ENCODE measurements at regions not wholly inside any gene's neighbourhood (a gene's known extent, or its start where the extent isn't known, plus 50 kb on each side); places are given as distances from the start of the nearest gene placed in this dataset.

- no peaks in the 10 kb centered on the region for H3K36me3 ChIP-seq (ENCODE audit: control insufficient read depth in 2 of 4, insufficient read depth in 4 of 4, low read length in 3 of 4)
- H3K27ac ChIP-seq (ENCODE audit: low read depth, low read length): no peak overlapping the region
- no peaks in the 10 kb centered on the region for H3K79me1 ChIP-seq (ENCODE audit: low read depth, low read length)
- no peaks in the 10 kb centered on the region for H3K27me3 ChIP-seq (replicated peaks in 1 of 4; ENCODE audit: control insufficient read depth in 3 of 4, extremely low read depth in 1 of 4, insufficient read depth in 3 of 4, low read length in 3 of 4)
- CTCF ChIA-PET (ENCODE audit: partially characterized antibody): interaction anchor here (2.0 kb wide), 1 partner anchor 9 kb away, joined by 9 read pairs; no protein-coding TSS in a partner anchor
- H3K4ac ChIP-seq (replicated peaks; ENCODE audit: insufficient read length, low read depth, low read length): no peak overlapping the region
- H2BK12ac ChIP-seq (ENCODE audit: low read depth, low read length): no peak overlapping the region
- no peak overlapping the region for H3K56ac ChIP-seq (replicated peaks; ENCODE audit: insufficient read length, low read depth, low read length)
- no peak for TF ChIP-seq POLR2AphosphoS5 (IDR thresholded peaks at IDR 0.05; ENCODE audit: low read depth, low read length)
- no peak for TF ChIP-seq BRCA1 (IDR thresholded peaks at IDR 0.05; ENCODE audit: low read depth, low read length)
- no peak for TF ChIP-seq CTBP2 (IDR thresholded peaks at IDR 0.05; ENCODE audit: borderline replicate concordance, insufficient read depth, insufficient read length, low read length)
- no peak for TF ChIP-seq SIN3A (conservative IDR thresholded peaks at IDR 0.05 in 1 of 2, IDR thresholded peaks at IDR 0.05 in 1 of 2; ENCODE audit: low read depth in 1 of 2, low read length in 2 of 2)
- no peak for TF ChIP-seq NANOG (IDR thresholded peaks at IDR 0.05; ENCODE audit: insufficient read depth, low read depth, low read length, poor library complexity, severe bottlenecking)
- H3K4me3 ChIP-seq (ENCODE audit: extremely low read depth in 1 of 4, insufficient read depth in 2 of 4, low read depth in 3 of 4, low read length in 4 of 4): no peak overlapping the region
- H3K23ac ChIP-seq (ENCODE audit: insufficient read length): no peak overlapping the region
- no peak overlapping the region for H2BK5ac ChIP-seq (ENCODE audit: low read depth, low read length)
- peak overlapping the region; percentile 27 for H4K91ac ChIP-seq (replicated peaks; ENCODE audit: insufficient read length, low read length)
- no peak overlapping the region for H2AK5ac ChIP-seq (ENCODE audit: low read depth, low read length)
- H3K18ac ChIP-seq (ENCODE audit: extremely low read depth, low read length): no peak overlapping the region
- no peak overlapping the region for H2BK20ac ChIP-seq (ENCODE audit: low read length)
- POLR2A ChIA-PET (ENCODE audit: partially characterized antibody): no interaction called here
- FAIRE-seq (no peak), DNase-seq (ENCODE audit: low read depth in 1 of 2, low spot score in 2 of 2) (no peak)
- H3K9ac ChIP-seq (replicated peaks in 1 of 4; ENCODE audit: extremely low read depth in 1 of 4, low read depth in 3 of 4, low read length in 3 of 4): no peak overlapping the region
- no peaks in the 10 kb centered on the region for H3K9me3 ChIP-seq (ENCODE audit: insufficient read depth in 2 of 2, low read depth in 1 of 2, low read length in 1 of 2)
- H2BK15ac ChIP-seq (ENCODE audit: low read length): no peak overlapping the region
- no peaks in the 10 kb centered on the region for H3K4me1 ChIP-seq (replicated peaks in 1 of 4; ENCODE audit: control insufficient read depth in 3 of 4, insufficient read depth in 4 of 4, low read length in 3 of 4)
- H3K4me2 ChIP-seq (ENCODE audit: insufficient read depth in 1 of 2, low read depth in 2 of 2, low read length in 2 of 2): no peak overlapping the region
- no peak overlapping the region; the same call in 1 of the 2 replicates for H4K8ac ChIP-seq (ENCODE audit: extremely low read depth, insufficient read depth, low read length)
- H4K20me1 ChIP-seq (replicated peaks in 1 of 2; ENCODE audit: control insufficient read depth in 1 of 2, insufficient read depth in 2 of 2, low read length in 2 of 2): no peaks in the 10 kb centered on the region
- no peaks in the 10 kb centered on the region for H3K79me2 ChIP-seq (ENCODE audit: control insufficient read depth in 1 of 2, insufficient read depth in 2 of 2, low read length in 2 of 2)
- no peak overlapping the region for H2BK120ac ChIP-seq (replicated peaks; ENCODE audit: low read depth, low read length)
- H4K5ac ChIP-seq (ENCODE audit: insufficient read length, low read depth, low read length): no peak overlapping the region
- H3K23me2 ChIP-seq (ENCODE audit: low read depth, low read length): no peaks in the 10 kb centered on the region
- no peak overlapping the region for H3K14ac ChIP-seq (ENCODE audit: insufficient read length)
- WGBS, 2 experiments (ENCODE audit: extremely low coverage in 1 of 2, insufficient coverage in 1 of 2, insufficient read length in 1 of 2, insufficient replicate concordance in 2 of 2, low coverage in 1 of 2, low lambda C conversion rate in 2 of 2, missing lambda C conversion rate in 1 of 2): 90% methylated on average over 12 of the region's 12 CpGs; no CpG with 5 or more reads in 1 of the 2 experiments
- H2AFZ ChIP-seq (ENCODE audit: low read length): no peak overlapping the region
These were observed 493.8 kb upstream of the MANEA start for GRCh38 chr6:95083506-95083905.
